ENCODE measurements at regions not wholly inside any gene's neighbourhood (a gene's known extent, or its start where the extent isn't known, plus 50 kb on each side); places are given as distances from the start of the nearest gene placed in this dataset.
A peak's percentile ranks its signal among the peaks of the same experiment; 100 is the strongest.
"Not testable (repeated sequence)": the region's sequence is repeated elsewhere in the genome, so short reads cannot be mapped to it uniquely, and the experiment has no call there.

DNA sequence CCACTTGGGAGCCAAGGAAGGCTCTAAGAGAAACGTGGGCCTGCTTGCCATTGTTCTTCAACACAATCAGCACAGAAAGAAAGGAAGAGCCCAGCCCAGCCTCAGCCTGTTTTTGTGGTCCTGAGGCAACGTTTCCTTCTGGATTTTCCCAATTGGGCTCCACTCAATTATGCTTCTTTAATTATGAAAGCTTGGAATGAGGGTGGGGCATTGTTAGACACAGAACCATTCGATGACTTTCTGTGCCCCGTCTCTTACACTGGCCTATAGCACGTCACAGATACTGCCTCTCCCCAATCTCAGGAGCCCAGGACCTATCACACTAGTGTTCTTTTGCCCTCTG lies 207.4 kb downstream of the ZFP36L2 start:
- no peak for DNase-seq (ENCODE audit: low read depth)

DNA sequence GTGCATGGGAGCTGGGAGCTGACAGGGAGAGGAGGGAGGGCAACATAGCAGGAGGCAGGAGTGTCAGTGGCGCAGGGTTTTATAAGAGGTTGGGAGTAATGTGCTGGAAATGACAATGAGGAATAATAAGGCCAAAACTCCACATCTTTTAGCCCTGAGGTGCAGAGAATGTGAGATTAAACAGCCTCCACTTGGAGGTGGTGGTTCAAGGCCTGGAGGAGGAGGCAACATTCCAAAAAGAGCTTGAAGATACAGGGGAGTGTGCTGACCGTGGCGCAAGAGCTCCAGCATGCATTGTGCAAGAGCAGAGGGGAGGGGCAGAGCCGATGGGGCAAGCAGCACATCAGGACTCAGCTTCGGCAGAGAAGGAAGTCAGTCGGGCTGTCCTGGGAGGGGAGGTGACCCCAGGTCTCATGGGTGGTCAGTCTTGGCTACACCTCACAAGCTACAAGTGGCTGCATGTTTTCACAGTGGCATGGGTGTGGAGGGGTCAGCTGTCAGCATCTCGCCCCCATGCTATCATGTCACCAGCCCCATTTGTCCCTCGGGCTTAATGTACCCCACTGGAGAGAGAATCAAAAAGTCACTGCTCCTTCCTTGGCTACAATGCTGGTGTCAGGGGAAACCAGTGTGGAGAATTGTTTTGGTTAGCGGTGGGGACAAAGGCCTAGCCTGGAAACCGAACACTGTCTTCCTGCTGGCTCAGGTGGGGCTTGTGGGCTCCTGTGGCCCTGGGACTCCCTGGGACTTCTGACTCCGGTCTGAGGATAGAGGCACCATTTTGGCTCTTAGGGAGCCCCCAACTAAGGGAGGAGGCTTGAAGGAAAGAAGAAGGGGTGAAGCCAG lies 208.0 kb downstream of the ZFP36L2 start:
- no peak for DNase-seq (ENCODE audit: low read depth)

DNA sequence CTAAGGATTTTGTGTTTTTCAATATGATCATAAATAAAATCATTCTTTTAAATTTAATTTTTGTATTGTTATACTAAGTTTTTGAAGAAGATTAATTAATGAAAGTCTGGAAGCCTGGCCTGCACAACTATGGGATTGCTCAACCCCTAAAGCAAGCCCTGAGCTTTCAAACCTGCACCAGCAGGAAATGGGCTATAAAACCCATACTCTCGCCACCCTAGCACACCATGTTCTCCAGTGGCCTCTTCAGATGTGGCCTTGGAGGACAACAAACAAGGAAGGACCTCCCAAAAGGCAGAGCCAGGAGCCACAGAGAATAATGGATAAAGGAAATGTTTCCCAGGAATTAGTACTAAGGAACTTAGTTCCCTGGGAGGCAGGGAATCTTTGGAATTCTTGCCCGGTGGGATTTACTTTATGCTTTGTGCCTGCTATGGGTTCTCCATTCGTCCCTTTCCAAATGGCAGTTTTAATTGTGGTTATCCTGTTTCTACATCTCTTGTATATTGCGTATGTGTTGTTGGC lies 212.5 kb downstream of the ZFP36L2 start:
- DNase-seq (ENCODE audit: low read depth), result no peak

DNA sequence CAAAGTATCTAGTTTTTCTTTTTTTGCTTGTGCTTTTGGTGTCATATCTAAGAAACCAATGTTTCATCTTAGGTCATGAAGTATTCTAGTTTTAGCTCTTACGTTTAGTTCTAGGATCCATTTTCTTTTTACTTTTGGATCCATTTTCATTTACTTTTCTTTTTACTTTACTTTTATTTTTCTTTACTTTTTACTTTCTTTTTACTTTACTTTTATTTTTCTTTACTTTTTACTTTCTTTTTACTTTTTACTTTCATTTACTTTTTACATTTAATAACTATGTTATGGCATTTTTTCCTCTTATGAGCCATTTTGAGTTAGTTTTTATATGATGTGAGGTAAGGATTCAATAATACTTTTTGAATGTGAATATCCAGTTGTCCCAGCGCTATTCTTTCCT lies 213.4 kb downstream of the ZFP36L2 start:
- no peak for DNase-seq (ENCODE audit: low read depth)

DNA sequence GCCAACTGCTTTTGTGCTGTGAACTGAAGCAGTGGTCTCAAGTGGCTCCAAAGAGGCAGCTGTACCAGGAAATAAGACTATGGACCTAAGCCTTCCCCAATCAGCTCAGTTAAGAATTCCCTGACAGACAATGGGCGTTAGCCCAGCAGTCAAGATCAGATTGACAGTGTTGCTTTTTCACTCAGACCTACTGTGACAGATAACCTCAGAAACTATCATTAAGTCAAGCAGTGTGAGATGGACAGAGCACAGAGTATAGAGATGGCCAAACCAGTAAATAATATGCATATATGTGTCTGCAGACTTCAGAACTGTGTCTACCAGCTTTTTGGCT lies 215.3 kb downstream of the ZFP36L2 start:
- DNase-seq (ENCODE audit: low read depth), result no peak

DNA sequence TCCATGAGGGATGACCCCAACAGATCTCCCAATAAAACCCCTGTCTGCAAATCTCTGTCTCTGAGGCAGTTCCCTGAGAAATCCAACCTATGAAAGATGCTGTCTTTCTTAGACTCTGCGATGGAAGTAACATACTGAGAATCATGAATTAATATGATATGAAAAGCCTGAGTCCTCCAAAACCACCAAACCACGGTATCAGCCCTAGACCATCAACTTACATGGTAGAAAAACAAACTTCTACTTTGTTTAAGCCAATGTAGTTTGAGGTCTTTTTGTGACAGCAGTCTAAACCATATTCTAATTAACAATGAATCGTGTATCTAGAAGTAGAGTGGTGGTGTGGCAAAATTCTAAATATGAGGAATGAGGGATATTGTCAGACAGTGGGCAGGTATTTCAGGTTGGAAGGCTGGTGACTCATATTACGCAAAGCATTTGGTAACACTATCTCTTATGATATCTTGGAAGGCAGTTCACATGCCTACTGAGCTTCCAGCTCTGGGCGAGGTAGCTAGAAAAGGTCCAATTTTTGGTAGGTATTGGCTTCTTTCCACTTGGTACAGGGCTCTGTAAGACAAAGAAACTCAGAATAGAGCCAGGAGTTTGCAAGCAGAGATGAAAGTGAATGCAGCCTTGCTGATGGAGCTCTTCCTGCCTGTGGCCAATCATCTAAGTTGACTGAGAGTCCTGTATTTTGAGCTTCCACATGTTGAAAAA lies 215.8 kb downstream of the ZFP36L2 start:
- peak; percentile 29 for DNase-seq (ENCODE audit: low read depth)

DNA sequence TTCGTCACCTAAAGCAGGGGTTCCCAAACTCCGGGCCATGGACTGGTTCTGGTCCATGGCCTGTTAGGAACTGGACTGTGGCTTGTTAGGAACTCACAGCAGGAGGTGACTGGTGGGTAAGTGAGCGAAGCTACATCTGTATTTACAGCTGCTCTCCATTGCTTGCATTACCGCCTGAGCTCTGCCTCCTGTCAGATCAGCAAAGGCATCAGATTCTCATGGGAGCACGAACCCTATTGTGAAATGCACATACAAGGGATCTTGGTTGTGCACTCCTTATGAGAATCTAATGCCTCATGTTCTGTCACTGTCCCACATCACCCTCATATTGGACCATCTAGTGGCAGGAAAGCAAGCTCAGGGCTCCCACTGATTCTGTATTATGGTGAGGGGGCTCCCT lies 217.0 kb downstream of the ZFP36L2 start:
- no peak for DNase-seq (ENCODE audit: low read depth)

DNA sequence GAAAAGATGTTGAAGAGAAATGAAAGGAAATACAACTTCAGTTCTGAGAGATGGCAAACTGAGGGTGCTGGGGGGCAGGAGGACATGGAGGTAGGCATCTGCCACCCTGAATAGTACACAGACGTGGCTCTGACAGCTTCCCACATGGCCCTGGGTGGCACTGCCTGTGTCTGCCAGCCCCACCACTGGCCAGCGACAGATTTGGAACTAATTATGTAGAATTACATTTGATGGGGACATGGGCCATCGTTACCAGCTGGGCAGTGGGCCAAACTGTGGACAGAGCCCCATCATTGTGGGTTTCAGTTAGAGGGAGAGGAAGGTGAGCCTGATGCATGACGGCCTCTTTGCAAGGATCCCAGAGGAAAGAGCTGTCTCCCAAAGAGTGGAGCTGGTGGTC lies 216.0 kb upstream of the HAAO start:
- DNase-seq (ENCODE audit: low read depth), result no peak

DNA sequence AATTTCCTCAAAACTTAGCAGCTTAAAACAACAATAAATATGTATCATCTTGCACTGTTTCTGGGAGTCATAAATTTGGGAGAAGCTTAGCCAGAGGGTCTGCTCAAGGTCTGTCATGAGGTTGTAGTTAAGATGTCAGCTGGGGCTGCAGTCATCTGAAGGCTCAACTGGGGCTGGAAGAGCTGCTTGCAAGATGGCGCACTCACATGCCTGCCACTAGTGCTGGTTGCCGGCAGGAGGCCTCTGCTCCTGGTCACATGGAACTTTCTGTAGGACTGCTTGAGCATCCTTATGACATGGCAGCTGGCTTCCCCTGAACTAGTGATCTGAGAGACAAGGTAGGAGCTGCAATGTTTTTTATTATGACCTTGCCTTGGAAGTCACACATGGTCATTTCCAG lies 215.5 kb upstream of the HAAO start:
- no peak for DNase-seq (ENCODE audit: low read depth)

DNA sequence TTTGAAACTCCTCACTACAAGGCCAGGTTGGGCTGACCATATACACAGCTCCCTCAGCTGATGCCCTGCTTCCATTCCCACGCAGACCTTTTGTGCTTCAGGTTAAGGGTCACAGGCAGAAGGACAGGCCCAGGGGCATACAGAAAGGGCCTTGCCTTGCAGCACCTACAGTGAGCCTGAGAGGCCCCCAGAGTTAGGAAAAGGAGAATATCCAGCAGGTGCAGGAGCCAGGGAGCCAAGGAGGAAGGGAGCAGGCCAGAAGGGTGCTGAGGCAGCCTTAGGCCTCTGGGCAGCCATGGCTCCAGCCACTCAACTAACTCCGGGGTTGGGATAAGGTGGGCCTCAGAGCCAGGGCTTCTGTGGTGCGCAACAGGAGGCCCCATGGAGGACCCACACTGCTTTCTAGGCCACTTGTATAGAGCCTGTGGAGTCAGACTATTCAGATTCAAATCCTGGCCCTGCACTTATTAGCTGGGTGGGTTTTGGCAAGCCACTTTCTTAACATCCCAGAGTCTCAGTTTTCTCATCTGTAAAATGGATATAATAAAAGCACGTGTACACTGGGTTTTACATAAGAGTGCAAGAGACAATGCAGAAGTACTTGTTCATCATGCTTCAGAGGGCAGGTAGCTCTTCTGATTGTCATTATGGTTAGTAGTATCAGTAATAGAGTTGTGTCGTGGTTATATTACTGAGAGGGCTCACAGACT lies 214.6 kb upstream of the HAAO start:
- DNase-seq (ENCODE audit: low read depth), result no peak

DNA sequence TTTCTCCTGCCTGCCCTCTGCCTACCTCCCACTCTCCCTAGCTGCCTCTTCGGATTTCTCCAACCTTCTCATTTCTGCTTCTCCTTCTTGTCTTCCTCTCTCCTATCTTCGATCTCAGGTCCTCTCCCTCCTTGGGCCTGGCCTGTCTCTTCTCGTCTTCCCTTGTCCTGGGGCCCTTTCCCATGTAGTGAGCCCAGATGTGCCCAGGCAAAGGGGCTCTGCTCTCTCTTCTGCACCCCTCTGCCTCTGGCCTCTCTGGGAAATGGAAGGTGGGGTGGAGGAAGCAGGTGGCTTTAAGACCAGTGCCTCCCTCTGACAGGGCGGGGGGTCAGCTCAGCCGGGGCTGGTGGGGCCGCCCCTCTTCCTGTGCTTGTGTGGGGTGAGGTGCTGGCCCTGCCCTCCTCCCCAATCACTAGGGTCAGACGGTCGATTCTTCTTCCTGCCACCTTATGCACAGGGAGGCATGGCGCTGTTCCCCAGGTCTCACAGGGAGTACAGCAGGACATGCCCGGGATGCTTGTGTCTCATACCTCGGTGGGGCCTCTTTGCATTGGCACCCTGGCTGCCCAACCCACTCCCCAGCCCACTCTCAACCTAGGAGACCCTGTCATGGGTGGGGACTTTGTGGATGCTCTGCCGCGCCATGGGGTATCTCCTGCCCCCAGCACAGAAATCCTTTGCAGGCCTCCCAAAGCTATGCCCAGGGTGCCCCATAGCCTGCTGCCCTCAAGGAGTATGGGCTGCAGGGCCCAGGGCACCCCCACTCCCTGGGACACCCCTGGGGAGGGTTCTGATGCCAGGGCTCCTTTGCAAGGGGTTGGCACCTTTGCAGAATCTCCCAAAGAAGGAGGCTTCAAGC lies 213.8 kb upstream of the HAAO start:
- no peak for DNase-seq (ENCODE audit: low read depth)

DNA sequence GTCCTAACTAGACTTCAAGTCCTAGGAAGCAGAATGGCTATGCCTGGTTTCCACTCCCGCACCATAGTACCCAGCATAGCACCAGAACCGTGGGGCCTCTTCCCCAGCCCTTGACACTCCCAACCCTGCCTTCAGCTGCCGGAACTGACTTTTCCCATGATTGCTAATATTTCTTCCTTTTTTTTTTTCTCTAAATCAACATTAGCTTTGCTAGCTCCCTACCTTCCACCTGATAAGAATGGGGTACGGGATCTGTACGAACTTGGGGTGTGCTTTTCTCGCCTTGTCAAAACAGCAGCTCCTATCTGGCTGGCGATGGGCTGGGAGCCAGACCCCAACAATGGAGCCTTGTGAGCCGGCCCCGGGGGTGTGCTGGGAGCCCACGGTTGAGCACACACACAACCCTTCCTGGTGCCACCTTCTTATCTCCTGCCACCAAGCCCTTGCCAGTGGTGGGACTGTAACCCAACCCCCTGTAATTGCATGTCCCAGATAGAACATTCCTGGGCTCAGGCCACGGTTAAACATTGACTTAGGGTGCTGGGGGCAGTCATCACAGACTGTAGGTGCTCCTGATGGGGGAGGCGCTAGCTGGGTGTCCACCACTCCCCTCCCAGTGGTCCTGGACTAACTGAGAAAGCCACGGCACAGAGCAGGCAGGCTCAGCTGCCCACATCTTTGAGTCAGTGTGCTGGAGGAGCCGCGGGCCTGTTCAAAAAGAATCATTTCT lies 213.0 kb upstream of the HAAO start:
- DNase-seq (ENCODE audit: low read depth), result no peak

DNA sequence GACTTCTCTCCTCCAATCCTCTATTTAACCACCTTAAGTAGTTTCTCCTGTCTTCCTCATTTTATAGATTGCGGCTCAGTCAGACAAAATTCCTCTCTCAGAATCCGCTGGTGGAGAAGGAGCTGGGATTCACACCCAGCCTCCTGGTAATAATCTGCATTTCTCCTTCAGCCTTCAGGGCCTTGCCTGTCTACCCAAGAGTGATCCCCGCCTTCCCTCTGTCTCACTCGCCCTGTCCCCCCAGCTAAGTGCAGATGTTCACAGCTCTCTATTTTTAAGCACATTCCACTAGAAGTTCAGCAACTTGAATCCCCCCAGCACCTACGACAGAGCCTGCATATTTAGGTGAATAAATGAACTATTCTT lies 212.5 kb upstream of the HAAO start:
- no peak for DNase-seq (ENCODE audit: low read depth)

DNA sequence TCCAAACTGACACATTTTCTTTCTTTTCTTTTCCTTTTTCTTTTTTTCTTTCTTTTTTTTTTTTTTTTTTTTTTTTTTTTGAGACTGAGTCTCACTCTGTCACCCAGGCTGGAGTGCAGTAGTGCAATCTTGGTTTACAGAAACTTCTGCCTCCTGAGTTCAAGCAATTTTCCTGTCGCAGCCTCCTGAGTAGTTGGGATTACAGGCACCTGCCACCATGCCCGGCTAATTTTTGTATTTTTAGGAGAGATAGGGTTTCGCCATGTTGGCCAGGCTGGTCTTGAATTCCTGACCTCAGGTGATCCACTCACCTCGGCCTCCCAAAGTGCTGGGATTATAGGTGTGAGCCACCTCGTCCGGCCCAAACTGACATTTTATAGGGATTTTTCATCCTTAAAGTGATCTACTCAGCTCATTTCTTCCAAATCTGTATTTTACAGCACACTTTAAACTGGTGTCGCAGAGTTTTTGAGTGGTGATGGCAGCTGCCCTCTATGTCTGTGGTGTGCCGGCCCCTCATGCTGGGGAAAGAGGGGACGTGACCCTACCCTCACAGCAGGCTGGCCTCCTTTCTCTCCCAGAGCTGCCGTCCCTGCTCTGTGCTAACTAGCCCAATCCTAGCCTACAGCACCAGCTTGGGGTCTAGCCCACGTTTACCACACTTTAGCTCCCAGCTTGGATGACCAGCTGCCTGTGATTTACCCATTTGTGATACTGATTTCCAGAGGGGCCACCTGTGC lies 211.9 kb upstream of the HAAO start:
- DNase-seq (ENCODE audit: low read depth), result not testable (repeated sequence)

DNA sequence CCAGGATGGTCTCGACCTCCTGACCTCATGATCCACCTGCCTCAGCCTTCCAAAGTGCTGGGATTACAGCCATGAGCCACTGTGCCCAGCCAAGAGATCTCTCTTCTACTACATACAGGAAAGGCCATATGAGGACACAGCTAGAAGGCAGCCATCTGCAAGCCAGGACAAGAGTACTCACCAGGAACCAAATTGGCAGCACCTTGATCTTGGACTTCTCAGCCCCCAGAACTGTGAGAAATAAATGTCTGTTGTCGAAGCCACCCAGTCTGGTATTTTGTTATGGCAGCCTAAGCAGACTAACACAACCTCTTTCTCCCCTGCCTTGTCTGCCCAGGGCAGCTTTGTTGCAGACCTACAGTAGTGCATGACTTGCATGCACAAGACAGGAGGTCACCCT lies 211.3 kb upstream of the HAAO start:
- DNase-seq (ENCODE audit: low read depth), result no peak

DNA sequence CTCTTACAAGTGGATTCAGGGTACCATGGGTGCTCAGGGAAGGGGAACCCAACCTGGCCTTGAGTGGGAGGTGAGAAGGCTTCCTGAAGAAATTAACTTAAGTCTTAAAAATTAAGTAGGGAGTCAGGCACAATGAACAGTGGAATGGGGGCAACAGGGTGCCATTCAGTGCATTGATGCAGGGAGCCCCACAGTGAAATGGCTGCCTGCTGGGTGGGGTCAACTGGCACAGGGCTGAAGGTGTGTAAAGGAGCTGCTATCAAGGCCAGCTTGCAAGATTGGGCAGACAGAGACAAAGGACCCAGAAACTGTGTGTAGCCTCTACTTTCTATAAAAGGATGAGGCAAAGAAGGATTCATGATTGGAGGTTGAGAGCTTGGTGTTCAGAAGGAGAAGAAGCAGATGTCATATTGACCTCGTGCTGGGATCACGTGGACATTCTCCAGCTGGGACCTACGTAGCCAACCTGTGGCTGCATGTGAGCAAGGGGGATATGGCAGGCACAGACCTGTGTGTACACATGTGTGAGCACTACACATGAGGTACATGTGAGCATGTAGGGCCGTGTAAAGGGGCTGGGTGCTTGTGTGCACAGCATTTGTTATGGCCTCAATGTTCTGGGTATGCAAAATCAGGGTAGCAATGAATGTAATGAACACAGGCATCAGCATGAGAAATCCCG lies 209.5 kb upstream of the HAAO start:
- no peak for DNase-seq (ENCODE audit: low read depth)

DNA sequence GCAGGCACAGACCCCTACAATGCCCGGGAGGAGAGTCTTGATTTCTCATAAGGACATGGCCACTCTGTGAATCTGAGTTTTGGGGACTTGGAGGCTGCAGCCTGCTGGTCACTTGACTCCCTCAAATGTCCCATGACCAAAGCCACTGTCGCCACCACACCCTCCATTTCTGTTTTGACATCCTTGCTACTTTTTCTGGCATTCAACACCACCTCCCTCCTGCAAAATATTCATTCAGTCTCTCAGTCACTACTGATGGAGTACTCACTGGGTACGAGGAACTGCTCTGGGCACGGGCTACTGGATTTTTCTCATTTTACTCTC lies 208.6 kb upstream of the HAAO start:
- no peak for DNase-seq (ENCODE audit: low read depth)

DNA sequence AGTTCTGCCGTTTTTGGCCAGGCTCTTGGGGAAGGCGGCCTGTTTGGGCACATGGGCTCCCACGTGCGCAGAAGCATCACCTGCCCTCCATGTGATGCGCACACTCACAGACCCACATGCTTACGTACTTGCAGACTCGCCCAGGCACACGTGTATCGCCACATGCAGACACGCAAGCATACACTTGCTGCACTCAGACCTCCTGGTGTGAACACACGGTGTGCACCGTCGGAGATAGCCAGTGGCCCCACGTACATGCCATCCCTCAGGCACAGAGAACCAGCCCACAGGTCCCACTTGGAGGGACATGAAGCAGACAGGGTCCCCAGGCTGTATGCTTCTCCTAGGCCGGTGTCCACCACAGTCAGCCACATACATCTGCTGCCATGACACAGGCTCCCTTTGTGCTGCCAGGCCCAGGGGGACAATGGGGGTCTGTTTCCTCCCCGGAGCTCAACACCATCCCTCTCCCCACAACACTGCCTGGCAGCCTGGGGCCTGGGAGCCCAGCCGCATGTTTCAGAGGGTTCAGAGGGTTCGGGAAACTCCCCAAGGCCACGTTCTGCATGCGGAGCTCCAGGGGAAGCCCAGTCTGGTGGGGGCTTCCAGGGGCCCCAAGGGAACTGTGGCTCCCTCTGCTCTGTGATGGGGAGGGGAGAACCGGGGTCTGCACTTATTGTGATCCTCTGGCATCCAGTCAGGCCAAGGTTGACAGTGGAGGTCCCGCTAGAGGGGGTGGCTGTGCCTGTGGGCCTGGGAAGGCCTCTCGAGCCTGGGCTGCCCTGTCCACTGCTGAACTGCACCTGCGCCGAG lies 208.1 kb upstream of the HAAO start:
- DNase-seq (ENCODE audit: low read depth), result no peak

DNA sequence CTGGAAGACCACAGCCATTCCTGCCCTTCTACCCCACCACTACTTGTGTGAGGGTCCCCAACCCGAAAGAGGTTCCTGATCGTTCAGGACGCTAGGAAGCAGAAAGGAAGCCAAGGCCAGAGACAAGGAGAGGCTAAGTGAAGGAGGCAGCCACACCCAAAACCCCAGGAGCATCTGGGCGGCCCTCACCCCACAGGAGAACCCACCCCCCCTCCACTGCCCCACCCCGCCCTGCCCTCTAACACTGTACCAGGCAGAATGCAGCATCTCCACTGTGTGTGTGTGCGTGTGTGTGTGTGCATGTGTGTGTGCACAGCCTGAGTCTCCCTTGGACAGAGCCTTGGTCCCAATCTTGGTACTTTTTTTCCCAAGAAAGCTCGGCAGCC lies 207.5 kb upstream of the HAAO start:
- no peak for DNase-seq (ENCODE audit: low read depth)

All from M059J (cell line).